DOHH2 (cell line): ENCODE measurements at regions not wholly inside any gene's neighbourhood (a gene's known extent, or its start where the extent isn't known, plus 50 kb on each side); places are given as distances from the start of the nearest gene placed in this dataset.

ENCODE experiments used
- H3F3A ChIP-seq: fragments of 200-600 bp; sonication (generic), shearing (Covaris generic); 2 replicates; pipeline ENCODE4 v1.6.0; 2016; ENCODE audit warnings: antibody characterized with exemption, mild to moderate bottlenecking; ENCODE audit not compliant: control insufficient read depth, insufficient read depth
- H3K27ac ChIP-seq: fragments of 200-600 bp; sonication (generic); 2 replicates; pipeline ENCODE4 v1.5.1; 2014; ENCODE audit warnings: low read depth, mild to moderate bottlenecking, low read length, moderate library complexity
- H3K27me3 ChIP-seq: fragments of 200-600 bp; sonication (generic); 2 replicates; pipeline ENCODE4 v1.6.1; 2014; ENCODE audit warnings: mild to moderate bottlenecking, low read length, mixed read lengths; ENCODE audit not compliant: control insufficient read depth
- H3K36me3 ChIP-seq: fragments of 200-600 bp; sonication (generic); 2 replicates; pipeline ENCODE4 v1.6.1; 2014; ENCODE audit warnings: mild to moderate bottlenecking, low read length, moderate library complexity, mixed read lengths; ENCODE audit not compliant: control insufficient read depth
- H3K4me1 ChIP-seq: fragments of 200-600 bp; sonication (generic); 2 replicates; pipeline ENCODE4 v1.6.1; 2014; ENCODE audit warnings: mild to moderate bottlenecking, low read length, mixed read lengths; ENCODE audit not compliant: control insufficient read depth
- H3K4me2 ChIP-seq: fragments of 200-600 bp; sonication (generic); 2 replicates; pipeline ENCODE4 v1.6.0; 2014; ENCODE audit warnings: mild to moderate bottlenecking, low read length, moderate library complexity
- H3K4me3 ChIP-seq: fragments of 200-600 bp; sonication (generic); 2 replicates; pipeline ENCODE4 v1.5.1; 2014; ENCODE audit warnings: mild to moderate bottlenecking, low read length, mixed read lengths
- H3K79me2 ChIP-seq: fragments of 200-600 bp; sonication (generic); 2 replicates; pipeline ENCODE4 v1.6.1; 2014; ENCODE audit warnings: mild to moderate bottlenecking, low read length, mixed read lengths; ENCODE audit not compliant: control insufficient read depth
- H3K9me2 ChIP-seq: fragments of 200-600 bp; sonication (generic); replicated peaks from 2 replicates; pipeline ENCODE4 v1.6.1; 2014; ENCODE audit warnings: mild to moderate bottlenecking, low read length, mixed read lengths; ENCODE audit not compliant: control insufficient read depth
- H3K9me3 ChIP-seq: fragments of 200-600 bp; sonication (generic); 2 replicates; pipeline ENCODE4 v1.6.1; 2014; ENCODE audit warnings: antibody characterized with exemption, low read length, mixed read lengths; ENCODE audit not compliant: control insufficient read depth, insufficient read depth
- H4K20me1 ChIP-seq: fragments of 200-600 bp; sonication (generic); 2 replicates; pipeline ENCODE4 v1.6.0; 2014; ENCODE audit warnings: low read depth, mild to moderate bottlenecking, antibody characterized with exemption, low read length, moderate library complexity; ENCODE audit not compliant: control insufficient read depth, insufficient read depth
- CTCF ChIP-seq: fragments of 200-600 bp; sonication (generic); IDR thresholded peaks from one replicate; pipeline ENCODE4 v1.5.1; 2014; ENCODE audit warnings: antibody characterized with exemption, mild to moderate bottlenecking, low read depth, low read length; ENCODE audit not compliant: poor library complexity, severe bottlenecking
- EZH2phosphoT487 ChIP-seq: fragments of 200-600 bp; sonication (generic); IDR thresholded peaks from 2 replicates; pipeline ENCODE4 v1.6.1; 2017; ENCODE audit warnings: borderline replicate concordance, mild to moderate bottlenecking, antibody characterized with exemption, low read length, moderate library complexity, mixed read lengths

- no peaks in the 10 kb centered on the region for H3K4me1 ChIP-seq
- no peak overlapping the region for H3K4me2 ChIP-seq
- H3K4me3 ChIP-seq = no peak overlapping the region
- no peaks in the 10 kb centered on the region for H3K27me3 ChIP-seq
- H3K27ac ChIP-seq = no peak overlapping the region
- no peaks in the 10 kb centered on the region for H3K9me2 ChIP-seq
- H4K20me1 ChIP-seq = no peaks in the 10 kb centered on the region
- H3K79me2 ChIP-seq = no peaks in the 10 kb centered on the region
- no peaks in the 10 kb centered on the region for H3F3A ChIP-seq
- H3K36me3 ChIP-seq = no peaks in the 10 kb centered on the region
- no peak for TF ChIP-seq EZH2phosphoT487
- no peak for TF ChIP-seq CTCF
- H3K9me3 ChIP-seq = no peaks in the 10 kb centered on the region
Observed at GRCh38 chr4:180280076-180280475, 1963.1 kb upstream of the TENM3 start.

GRCh38 chr4:180280726-180281297 lies 1962.4 kb upstream of the TENM3 start:
- no peaks in the 10 kb centered on the region for H3K36me3 ChIP-seq
- no peaks in the 10 kb centered on the region for H3K9me3 ChIP-seq
- no peak overlapping the region for H3K4me3 ChIP-seq
- no peaks in the 10 kb centered on the region for H3K79me2 ChIP-seq
- TF ChIP-seq CTCF (no peak), EZH2phosphoT487 (no peak)
- H3F3A ChIP-seq = no peaks in the 10 kb centered on the region
- H3K9me2 ChIP-seq = no peaks in the 10 kb centered on the region
- no peaks in the 10 kb centered on the region for H3K27me3 ChIP-seq
- no peak overlapping the region for H3K4me2 ChIP-seq
- no peaks in the 10 kb centered on the region for H4K20me1 ChIP-seq
- H3K4me1 ChIP-seq = no peaks in the 10 kb centered on the region
- no peak overlapping the region for H3K27ac ChIP-seq

GRCh38 chr4:180281724-180282123 lies 1961.5 kb upstream of the TENM3 start:
- H3K9me2 ChIP-seq = no peaks in the 10 kb centered on the region
- H4K20me1 ChIP-seq = no peaks in the 10 kb centered on the region
- H3K27me3 ChIP-seq = no peaks in the 10 kb centered on the region
- no peak overlapping the region for H3K27ac ChIP-seq
- H3K79me2 ChIP-seq = no peaks in the 10 kb centered on the region
- TF ChIP-seq EZH2phosphoT487 = no peak
- TF ChIP-seq CTCF = no peak
- H3K36me3 ChIP-seq = no peaks in the 10 kb centered on the region
- no peak overlapping the region for H3K4me3 ChIP-seq
- H3F3A ChIP-seq = no peaks in the 10 kb centered on the region
- no peaks in the 10 kb centered on the region for H3K9me3 ChIP-seq
- no peak overlapping the region for H3K4me2 ChIP-seq
- no peaks in the 10 kb centered on the region for H3K4me1 ChIP-seq

GRCh38 chr4:180284267-180284666 lies 1958.9 kb upstream of the TENM3 start:
- Histone ChIP-seq H3K27me3 (no peaks in the 10 kb centered on the region), H3K9me3 (no peaks in the 10 kb centered on the region), H3K9me2 (no peaks in the 10 kb centered on the region), H3K27ac (no peak overlapping the region), H3K36me3 (no peaks in the 10 kb centered on the region), H3F3A (no peaks in the 10 kb centered on the region), H3K4me2 (no peak overlapping the region), H3K79me2 (no peaks in the 10 kb centered on the region), H3K4me1 (no peaks in the 10 kb centered on the region), H3K4me3 (no peak overlapping the region), H4K20me1 (no peaks in the 10 kb centered on the region)
- TF ChIP-seq EZH2phosphoT487 (no peak), CTCF (no peak)
